ENCODE measurements at regions not wholly inside any gene's neighbourhood (a gene's known extent, or its start where the extent isn't known, plus 50 kb on each side); places are given as distances from the start of the nearest gene placed in this dataset.
"Not testable (repeated sequence)": the region's sequence is repeated elsewhere in the genome, so short reads cannot be mapped to it uniquely, and the experiment has no call there.

DNA sequence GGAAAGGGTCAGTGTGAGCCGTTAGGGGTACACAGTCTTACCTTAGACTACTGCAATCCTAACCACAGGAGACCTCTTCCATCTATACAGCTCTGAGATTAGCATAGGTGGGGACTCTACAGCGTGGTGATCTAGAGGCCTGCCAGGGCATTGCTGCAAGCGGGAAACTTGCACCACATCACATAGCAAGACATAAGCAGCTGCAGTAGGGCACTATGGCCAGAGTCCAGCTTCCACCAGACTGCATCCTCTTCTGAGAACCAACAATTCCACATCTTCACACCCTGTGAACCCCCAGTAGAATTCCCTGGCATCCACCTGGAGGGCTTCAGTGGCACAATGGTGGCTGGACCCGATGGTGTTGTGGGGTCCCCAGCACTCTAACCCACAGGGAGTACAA, 1564.3 kb upstream of the PRR20A start:
- no peak overlapping the region for H3K27ac Mint-ChIP-seq
- peaks cover 4% of the 10 kb centered on the region for H3K9me3 Mint-ChIP-seq
- DNase-seq (ENCODE audit: extremely low spot score, unreplicated experiment) = no peak
- TF ChIP-seq, protein P1, sequence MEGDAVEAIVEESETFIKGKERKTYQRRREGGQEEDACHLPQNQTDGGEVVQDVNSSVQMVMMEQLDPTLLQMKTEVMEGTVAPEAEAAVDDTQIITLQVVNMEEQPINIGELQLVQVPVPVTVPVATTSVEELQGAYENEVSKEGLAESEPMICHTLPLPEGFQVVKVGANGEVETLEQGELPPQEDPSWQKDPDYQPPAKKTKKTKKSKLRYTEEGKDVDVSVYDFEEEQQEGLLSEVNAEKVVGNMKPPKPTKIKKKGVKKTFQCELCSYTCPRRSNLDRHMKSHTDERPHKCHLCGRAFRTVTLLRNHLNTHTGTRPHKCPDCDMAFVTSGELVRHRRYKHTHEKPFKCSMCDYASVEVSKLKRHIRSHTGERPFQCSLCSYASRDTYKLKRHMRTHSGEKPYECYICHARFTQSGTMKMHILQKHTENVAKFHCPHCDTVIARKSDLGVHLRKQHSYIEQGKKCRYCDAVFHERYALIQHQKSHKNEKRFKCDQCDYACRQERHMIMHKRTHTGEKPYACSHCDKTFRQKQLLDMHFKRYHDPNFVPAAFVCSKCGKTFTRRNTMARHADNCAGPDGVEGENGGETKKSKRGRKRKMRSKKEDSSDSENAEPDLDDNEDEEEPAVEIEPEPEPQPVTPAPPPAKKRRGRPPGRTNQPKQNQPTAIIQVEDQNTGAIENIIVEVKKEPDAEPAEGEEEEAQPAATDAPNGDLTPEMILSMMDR (conservative IDR thresholded peaks at IDR 0.05) = no peak
- no peak overlapping the region for H3K4me3 Mint-ChIP-seq
- no peaks in the 10 kb centered on the region for H3K36me3 Mint-ChIP-seq
- H3K27me3 Mint-ChIP-seq = peaks cover 23% of the 10 kb centered on the region
- H3K4me1 Mint-ChIP-seq (ENCODE audit: unreplicated experiment) = no peaks in the 10 kb centered on the region

DNA sequence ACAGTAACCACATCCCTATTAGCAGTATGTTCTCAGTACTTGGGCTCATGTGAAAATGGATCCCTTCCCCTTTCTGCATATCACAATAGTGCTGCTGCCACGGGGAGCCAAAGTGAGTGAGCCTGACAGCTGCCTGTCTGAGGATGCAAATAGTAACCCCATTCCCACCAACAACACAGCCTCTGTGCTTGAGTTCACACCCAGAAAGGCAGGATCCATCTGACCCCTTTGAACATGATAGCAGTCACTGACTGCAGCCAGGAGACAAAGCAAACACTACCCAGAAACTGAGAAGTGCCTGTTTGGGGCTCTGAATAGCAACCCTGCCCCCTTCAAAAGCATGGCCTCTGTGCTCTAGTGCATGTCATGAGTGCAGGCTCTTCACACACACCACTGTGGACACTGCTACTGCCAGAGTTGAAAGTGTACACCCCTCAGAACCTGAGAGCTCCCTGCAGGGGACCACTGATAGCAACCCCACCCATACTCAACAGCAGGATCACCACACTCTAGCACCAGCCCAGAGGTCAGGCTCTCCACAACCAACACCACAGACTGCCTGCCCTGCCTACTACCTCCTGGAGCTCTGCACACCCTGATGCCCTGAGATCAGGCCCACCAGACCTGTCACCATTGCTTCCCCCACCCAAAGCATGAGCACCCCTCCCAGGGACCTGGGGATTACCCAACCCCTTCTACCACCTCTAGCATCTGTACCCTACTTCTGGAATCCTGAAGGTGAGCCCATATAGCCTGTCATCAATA, 1563.5 kb upstream of the PRR20A start:
- Mint-ChIP-seq H3K27me3 (peaks cover 32% of the 10 kb centered on the region), H3K4me3 (no peak overlapping the region), H3K27ac (no peak overlapping the region), H3K4me1 (ENCODE audit: unreplicated experiment) (no peaks in the 10 kb centered on the region), H3K36me3 (no peaks in the 10 kb centered on the region), H3K9me3 (peaks cover 5% of the 10 kb centered on the region)
- DNase-seq (ENCODE audit: extremely low spot score, unreplicated experiment) = no peak
- TF ChIP-seq, protein P1 (conservative IDR thresholded peaks at IDR 0.05) = no peak

DNA sequence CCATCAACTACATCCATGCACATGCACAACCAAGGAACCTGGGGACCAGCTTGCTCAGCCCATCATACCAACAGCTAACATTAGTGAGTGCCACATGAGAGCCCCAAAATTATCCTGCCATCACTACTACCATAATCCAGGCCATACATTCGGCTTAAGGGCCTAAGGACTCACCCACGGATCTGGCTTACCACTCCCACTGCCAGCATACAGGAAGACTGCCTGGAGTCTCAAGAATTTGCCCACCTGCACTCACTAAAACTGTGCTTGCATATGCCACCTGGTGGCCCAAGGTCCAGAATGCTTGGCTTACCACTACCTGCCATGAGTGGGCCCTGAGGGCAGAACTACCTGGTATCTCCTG, 1562.9 kb upstream of the PRR20A start:
- peaks cover 8% of the 10 kb centered on the region for H3K9me3 Mint-ChIP-seq
- no peak overlapping the region for H3K27ac Mint-ChIP-seq
- no peak for DNase-seq (ENCODE audit: extremely low spot score, unreplicated experiment)
- peaks cover 37% of the 10 kb centered on the region for H3K27me3 Mint-ChIP-seq
- no peaks in the 10 kb centered on the region for H3K36me3 Mint-ChIP-seq
- no peak overlapping the region for H3K4me3 Mint-ChIP-seq
- no peaks in the 10 kb centered on the region for H3K4me1 Mint-ChIP-seq (ENCODE audit: unreplicated experiment)
- TF ChIP-seq, protein P1 (conservative IDR thresholded peaks at IDR 0.05) = no peak

DNA sequence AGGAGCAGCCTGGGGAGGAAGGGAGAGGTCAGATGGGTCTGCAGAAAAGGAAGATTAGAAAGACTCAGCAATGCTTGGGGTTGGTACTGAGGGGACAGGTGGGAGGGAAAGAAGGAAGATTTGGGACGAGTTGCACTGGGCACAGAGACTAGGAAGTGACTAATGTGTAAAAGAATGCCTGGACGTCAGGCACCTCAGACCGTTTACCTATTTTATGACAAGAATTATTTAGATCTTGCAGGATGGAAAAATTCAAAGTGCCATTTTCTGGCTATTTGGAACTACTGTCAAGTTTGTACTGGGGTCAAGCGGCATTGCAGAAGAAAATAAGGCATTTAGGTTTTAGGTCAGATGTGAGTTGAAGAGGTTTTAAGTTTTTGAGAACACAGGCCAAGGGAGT, 1558.4 kb upstream of the PRR20A start:
- not testable (repeated sequence) for H3K27ac Mint-ChIP-seq, H3K4me3 Mint-ChIP-seq

DNA sequence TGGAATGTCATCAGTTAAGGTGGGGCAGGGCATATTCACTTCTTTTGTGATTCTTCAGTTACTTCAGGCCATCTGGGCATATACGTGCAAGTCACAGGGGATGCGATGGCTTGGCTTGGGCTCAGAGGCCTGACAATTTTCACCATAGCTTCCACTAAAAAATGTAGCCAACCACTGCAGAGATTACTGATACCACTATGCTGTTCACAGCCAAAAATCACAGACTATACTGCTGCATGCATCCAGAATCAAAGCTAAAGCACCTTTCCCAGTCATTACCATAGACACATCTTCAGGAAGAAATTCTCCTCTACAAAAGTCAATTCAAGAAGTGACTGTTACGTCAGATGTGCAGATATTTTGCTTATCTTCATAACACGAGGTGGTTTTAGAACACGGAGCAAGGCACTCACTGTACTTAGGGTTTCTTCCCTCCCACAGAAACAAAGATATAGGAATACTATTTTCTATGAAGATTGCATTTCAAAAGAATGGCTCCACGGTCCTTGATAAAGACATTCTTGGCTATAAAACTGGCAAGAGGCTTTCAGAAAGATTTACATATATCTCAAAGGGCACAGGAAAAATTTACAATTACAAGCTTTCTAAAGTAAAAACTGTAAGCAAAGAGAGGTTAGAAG, 1556.6 kb upstream of the PRR20A start:
- peaks cover 52% of the 10 kb centered on the region for H3K27me3 Mint-ChIP-seq
- no peak for DNase-seq (ENCODE audit: extremely low spot score, unreplicated experiment)
- H3K36me3 Mint-ChIP-seq = no peaks in the 10 kb centered on the region
- TF ChIP-seq, protein P1 (conservative IDR thresholded peaks at IDR 0.05) = no peak
- H3K4me3 Mint-ChIP-seq = no peak overlapping the region
- H3K9me3 Mint-ChIP-seq = peaks cover 4% of the 10 kb centered on the region
- no peak overlapping the region for H3K27ac Mint-ChIP-seq
- no peaks in the 10 kb centered on the region for H3K4me1 Mint-ChIP-seq (ENCODE audit: unreplicated experiment)

More for the DNA sequence above, 1558.4 kb upstream of the PRR20A start:
- DNase-seq (ENCODE audit: extremely low spot score, unreplicated experiment); H3K36me3 Mint-ChIP-seq; H3K9me3 Mint-ChIP-seq; H3K4me1 Mint-ChIP-seq (ENCODE audit: unreplicated experiment): not testable (repeated sequence)
- peaks cover 56% of the 10 kb centered on the region for H3K27me3 Mint-ChIP-seq

- Mint-ChIP-seq H3K27me3 (no peaks in the 10 kb centered on the region), H3K27ac (no peak overlapping the region), H3K4me3 (no peak overlapping the region), H3K9me3 (no peaks in the 10 kb centered on the region), H3K4me1 (ENCODE audit: unreplicated experiment) (no peaks in the 10 kb centered on the region), H3K36me3 (no peaks in the 10 kb centered on the region)
- no peak for DNase-seq (ENCODE audit: extremely low spot score, unreplicated experiment)
- TF ChIP-seq, protein P1 (conservative IDR thresholded peaks at IDR 0.05) = no peak
These were observed 1537.9 kb upstream of the PRR20A start for GRCh38 chr13:55602784-55603183.

Measured in type B pancreatic cell (in vitro differentiated cells).